ENCODE measurements at regions not wholly inside any gene's neighbourhood (a gene's known extent, or its start where the extent isn't known, plus 50 kb on each side); places are given as distances from the start of the nearest gene placed in this dataset.
"Not testable (repeated sequence)": the region's sequence is repeated elsewhere in the genome, so short reads cannot be mapped to it uniquely, and the experiment has no call there.

- no peak for DNase-seq (ENCODE audit: low spot score)
Measured at GRCh38 chr5:166195981-166196380, 2095.5 kb upstream of the WWC1 start.

- DNase-seq (ENCODE audit: low spot score): no peak
Measured at GRCh38 chr5:166200532-166200931, 2090.9 kb upstream of the WWC1 start.

- no peak for DNase-seq (ENCODE audit: low spot score)
Measured at GRCh38 chr5:166211640-166212039, 2079.8 kb upstream of the WWC1 start.

- no peak for DNase-seq (ENCODE audit: low spot score)
Measured at GRCh38 chr5:166236327-166236726, 2055.1 kb upstream of the WWC1 start.

- no peak for DNase-seq (ENCODE audit: low spot score)
Measured at GRCh38 chr5:166240705-166241104, 2050.7 kb upstream of the WWC1 start.

- no peak for DNase-seq (ENCODE audit: low spot score)
Measured at GRCh38 chr5:166245556-166245955, 2045.9 kb upstream of the WWC1 start.

- DNase-seq (ENCODE audit: low spot score): no peak
Measured at GRCh38 chr5:166251786-166252185, 2039.7 kb upstream of the WWC1 start.

- DNase-seq (ENCODE audit: low spot score): no peak
Measured at GRCh38 chr5:166257661-166258060, 2033.8 kb upstream of the WWC1 start.

GRCh38 chr5:166262395-166262794, 2029.0 kb upstream of the WWC1 start:
- no peak for DNase-seq (ENCODE audit: low spot score)

GRCh38 chr5:166267907-166268306, 2023.5 kb upstream of the WWC1 start:
- DNase-seq (ENCODE audit: low spot score): no peak

- no peak for DNase-seq (ENCODE audit: low spot score)
Measured at GRCh38 chr5:166270712-166271111, 2020.7 kb upstream of the WWC1 start.

GRCh38 chr5:166276006-166276405, 2015.4 kb upstream of the WWC1 start:
- no peak for DNase-seq (ENCODE audit: low spot score)

GRCh38 chr5:166279828-166280227, 2011.6 kb upstream of the WWC1 start:
- DNase-seq (ENCODE audit: low spot score): no peak

GRCh38 chr5:166281433-166281832, 2010.0 kb upstream of the WWC1 start:
- DNase-seq (ENCODE audit: low spot score): no peak

- DNase-seq (ENCODE audit: low spot score): no peak
Measured at GRCh38 chr5:166282939-166283338, 2008.5 kb upstream of the WWC1 start.

- no peak for DNase-seq (ENCODE audit: low spot score)
Measured at GRCh38 chr5:166285361-166285760, 2006.1 kb upstream of the WWC1 start.

GRCh38 chr5:166286832-166287231, 2004.6 kb upstream of the WWC1 start:
- no peak for DNase-seq (ENCODE audit: low spot score)

GRCh38 chr5:166287866-166288265, 2003.6 kb upstream of the WWC1 start:
- DNase-seq (ENCODE audit: low spot score): no peak

- not testable (repeated sequence) for DNase-seq (ENCODE audit: low spot score)
Measured at GRCh38 chr5:166291800-166292199, 1999.6 kb upstream of the WWC1 start.

GRCh38 chr5:166293892-166294291, 1997.6 kb upstream of the WWC1 start:
- DNase-seq (ENCODE audit: low spot score): no peak

- DNase-seq (ENCODE audit: low spot score): no peak
Measured at GRCh38 chr5:166302166-166302565, 1989.3 kb upstream of the WWC1 start.

GRCh38 chr5:166317425-166317824, 1974.0 kb upstream of the WWC1 start:
- DNase-seq (ENCODE audit: low spot score): no peak

- DNase-seq (ENCODE audit: low spot score): no peak
Measured at GRCh38 chr5:166320920-166321480, 1970.4 kb upstream of the WWC1 start.

GRCh38 chr5:166324372-166324771, 1967.1 kb upstream of the WWC1 start:
- no peak for DNase-seq (ENCODE audit: low spot score)

All from HuH-7.5 (cell line).